ENCODE measurements at regions not wholly inside any gene's neighbourhood (a gene's known extent, or its start where the extent isn't known, plus 50 kb on each side); places are given as distances from the start of the nearest gene placed in this dataset.

DNA sequence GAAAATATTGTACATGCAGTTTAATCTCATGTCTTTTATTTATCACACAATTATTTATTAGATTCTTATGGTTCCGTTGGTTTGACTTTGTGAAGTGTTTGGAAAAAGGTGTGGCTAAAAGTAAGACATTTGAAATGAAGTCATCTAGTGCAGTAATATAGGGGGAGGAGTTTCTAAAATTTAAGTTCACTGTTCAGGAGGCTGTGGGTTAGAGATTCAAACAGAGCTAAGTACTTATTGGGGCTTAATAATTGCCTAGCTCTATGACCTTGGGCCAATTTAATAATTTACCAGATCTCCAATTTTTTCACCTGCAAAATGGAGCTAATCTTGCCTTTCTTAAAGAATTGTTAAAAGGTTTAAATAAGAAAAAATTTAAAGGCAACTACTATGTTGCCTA, 144.6 kb downstream of the NDFIP2 start:
- TF ChIP-seq, protein P1, sequence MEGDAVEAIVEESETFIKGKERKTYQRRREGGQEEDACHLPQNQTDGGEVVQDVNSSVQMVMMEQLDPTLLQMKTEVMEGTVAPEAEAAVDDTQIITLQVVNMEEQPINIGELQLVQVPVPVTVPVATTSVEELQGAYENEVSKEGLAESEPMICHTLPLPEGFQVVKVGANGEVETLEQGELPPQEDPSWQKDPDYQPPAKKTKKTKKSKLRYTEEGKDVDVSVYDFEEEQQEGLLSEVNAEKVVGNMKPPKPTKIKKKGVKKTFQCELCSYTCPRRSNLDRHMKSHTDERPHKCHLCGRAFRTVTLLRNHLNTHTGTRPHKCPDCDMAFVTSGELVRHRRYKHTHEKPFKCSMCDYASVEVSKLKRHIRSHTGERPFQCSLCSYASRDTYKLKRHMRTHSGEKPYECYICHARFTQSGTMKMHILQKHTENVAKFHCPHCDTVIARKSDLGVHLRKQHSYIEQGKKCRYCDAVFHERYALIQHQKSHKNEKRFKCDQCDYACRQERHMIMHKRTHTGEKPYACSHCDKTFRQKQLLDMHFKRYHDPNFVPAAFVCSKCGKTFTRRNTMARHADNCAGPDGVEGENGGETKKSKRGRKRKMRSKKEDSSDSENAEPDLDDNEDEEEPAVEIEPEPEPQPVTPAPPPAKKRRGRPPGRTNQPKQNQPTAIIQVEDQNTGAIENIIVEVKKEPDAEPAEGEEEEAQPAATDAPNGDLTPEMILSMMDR (IDR thresholded peaks at IDR 0.05; ENCODE audit: low read depth, low read length, poor library complexity, severe bottlenecking) = no peak
- TF ChIP-seq EZH2phosphoT487 (IDR thresholded peaks at IDR 0.05; ENCODE audit: borderline replicate concordance, low read length) = no peak
- H3K9me3 ChIP-seq (ENCODE audit: control insufficient read depth, insufficient read depth, low read length) = no peaks in the 10 kb centered on the region
- H3K27me3 ChIP-seq (ENCODE audit: control insufficient read depth, low read length) = peaks cover 7% of the 10 kb centered on the region; the same call in 1 of the 2 replicates
- H3K27ac ChIP-seq (ENCODE audit: low read depth, low read length) = no peak overlapping the region
- H3K4me3 ChIP-seq (ENCODE audit: low read length) = no peak overlapping the region
- H3K4me2 ChIP-seq (ENCODE audit: low read length) = no peak overlapping the region
- H3K9me2 ChIP-seq (replicated peaks; ENCODE audit: control insufficient read depth, low read length) = no peaks in the 10 kb centered on the region
- no peaks in the 10 kb centered on the region for H3F3A ChIP-seq (ENCODE audit: control insufficient read depth, insufficient read depth)
- no peaks in the 10 kb centered on the region for H4K20me1 ChIP-seq (ENCODE audit: control insufficient read depth, insufficient read depth, low read depth, low read length)
- H3K79me2 ChIP-seq (ENCODE audit: control insufficient read depth, low read length) = no peaks in the 10 kb centered on the region
- H3K4me1 ChIP-seq (ENCODE audit: control insufficient read depth, low read length) = no peaks in the 10 kb centered on the region
- no peaks in the 10 kb centered on the region for H3K36me3 ChIP-seq (ENCODE audit: control insufficient read depth, low read length)

DNA sequence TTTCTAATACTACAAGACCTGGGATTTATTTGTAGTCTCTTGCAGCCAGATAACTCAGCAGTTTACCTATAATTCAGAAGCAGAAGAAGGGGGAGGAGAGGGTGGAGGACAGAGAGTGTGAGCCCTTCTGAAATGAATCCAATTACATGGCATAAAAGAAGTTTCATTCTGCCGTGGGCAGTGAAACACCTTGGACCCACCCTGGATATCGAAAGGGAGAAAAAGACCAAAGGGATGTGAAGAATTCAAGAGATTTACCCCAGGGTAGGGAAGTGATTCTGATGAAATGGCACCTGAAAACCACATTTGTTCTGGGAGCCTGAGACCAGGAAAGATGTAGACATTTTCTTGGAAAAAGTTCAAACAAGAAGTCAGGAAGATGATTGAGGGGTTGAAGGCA, 140.9 kb downstream of the NDFIP2 start:
- Histone ChIP-seq H3K4me1 (ENCODE audit: control insufficient read depth, low read length) (no peaks in the 10 kb centered on the region), H3K9me2 (replicated peaks; ENCODE audit: control insufficient read depth, low read length) (no peaks in the 10 kb centered on the region), H4K20me1 (ENCODE audit: control insufficient read depth, insufficient read depth, low read depth, low read length) (no peaks in the 10 kb centered on the region), H3K36me3 (ENCODE audit: control insufficient read depth, low read length) (no peaks in the 10 kb centered on the region), H3K4me2 (ENCODE audit: low read length) (no peak overlapping the region), H3K27me3 (ENCODE audit: control insufficient read depth, low read length) (peaks cover 7% of the 10 kb centered on the region; the same call in 1 of the 2 replicates), H3K79me2 (ENCODE audit: control insufficient read depth, low read length) (no peaks in the 10 kb centered on the region), H3K27ac (ENCODE audit: low read depth, low read length) (no peak overlapping the region), H3F3A (ENCODE audit: control insufficient read depth, insufficient read depth) (no peaks in the 10 kb centered on the region), H3K4me3 (ENCODE audit: low read length) (no peak overlapping the region), H3K9me3 (ENCODE audit: control insufficient read depth, insufficient read depth, low read length) (no peaks in the 10 kb centered on the region)
- TF ChIP-seq, protein P1 (IDR thresholded peaks at IDR 0.05; ENCODE audit: low read depth, low read length, poor library complexity, severe bottlenecking) = no peak
- no peak for TF ChIP-seq EZH2phosphoT487 (IDR thresholded peaks at IDR 0.05; ENCODE audit: borderline replicate concordance, low read length)

DNA sequence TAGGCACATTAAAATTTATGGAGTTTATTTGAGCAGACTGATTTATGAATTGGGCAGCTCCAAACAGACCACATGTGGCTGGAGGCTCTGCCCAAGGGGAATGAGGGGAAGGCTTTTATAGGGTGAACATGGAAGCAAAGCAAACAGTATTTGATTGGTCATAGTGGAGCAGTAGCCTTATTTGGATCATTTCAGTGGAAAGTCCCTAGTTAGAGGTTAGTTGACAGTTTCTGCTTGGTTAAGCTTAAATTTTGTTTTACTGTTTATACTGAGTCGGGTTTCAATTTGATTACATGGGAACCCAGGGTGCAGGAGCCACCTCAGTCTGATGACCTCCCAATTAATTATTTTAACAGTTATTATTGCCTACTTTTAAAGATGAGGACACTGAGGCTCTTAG, 140.5 kb downstream of the NDFIP2 start:
- no peak overlapping the region for H3K4me3 ChIP-seq (ENCODE audit: low read length)
- TF ChIP-seq, protein P1 (IDR thresholded peaks at IDR 0.05; ENCODE audit: low read depth, low read length, poor library complexity, severe bottlenecking) = no peak
- TF ChIP-seq EZH2phosphoT487 (IDR thresholded peaks at IDR 0.05; ENCODE audit: borderline replicate concordance, low read length) = no peak
- H3K4me1 ChIP-seq (ENCODE audit: control insufficient read depth, low read length) = no peaks in the 10 kb centered on the region
- H4K20me1 ChIP-seq (ENCODE audit: control insufficient read depth, insufficient read depth, low read depth, low read length) = no peaks in the 10 kb centered on the region
- H3K79me2 ChIP-seq (ENCODE audit: control insufficient read depth, low read length) = no peaks in the 10 kb centered on the region
- peaks cover 7% of the 10 kb centered on the region; the same call in 1 of the 2 replicates for H3K27me3 ChIP-seq (ENCODE audit: control insufficient read depth, low read length)
- no peak overlapping the region for H3K27ac ChIP-seq (ENCODE audit: low read depth, low read length)
- no peaks in the 10 kb centered on the region for H3F3A ChIP-seq (ENCODE audit: control insufficient read depth, insufficient read depth)
- no peaks in the 10 kb centered on the region for H3K9me2 ChIP-seq (replicated peaks; ENCODE audit: control insufficient read depth, low read length)
- H3K9me3 ChIP-seq (ENCODE audit: control insufficient read depth, insufficient read depth, low read length) = no peaks in the 10 kb centered on the region
- H3K36me3 ChIP-seq (ENCODE audit: control insufficient read depth, low read length) = no peaks in the 10 kb centered on the region
- no peak overlapping the region for H3K4me2 ChIP-seq (ENCODE audit: low read length)

Data from DOHH2 (cell line).